ENCODE measurements at regions not wholly inside any gene's neighbourhood (a gene's known extent, or its start where the extent isn't known, plus 50 kb on each side); places are given as distances from the start of the nearest gene placed in this dataset.
"Not testable (repeated sequence)": the region's sequence is repeated elsewhere in the genome, so short reads cannot be mapped to it uniquely, and the experiment has no call there.

- DNase-seq (ENCODE audit: low read depth), result no peak
Measured at GRCh38 chr1:198978523-198978922, 339.7 kb downstream of the PTPRC start.

- DNase-seq (ENCODE audit: low read depth), result no peak
Measured at GRCh38 chr1:198986036-198986435, 347.2 kb downstream of the PTPRC start.

GRCh38 chr1:198986442-198986841 is 347.6 kb downstream of the PTPRC start:
- no peak for DNase-seq (ENCODE audit: low read depth)

GRCh38 chr1:199002661-199003060 is 363.8 kb downstream of the PTPRC start:
- DNase-seq (ENCODE audit: low read depth), result no peak

- DNase-seq (ENCODE audit: low read depth), result no peak
Measured at GRCh38 chr1:199007423-199007822, 368.6 kb downstream of the PTPRC start.

- no peak for DNase-seq (ENCODE audit: low read depth)
Measured at GRCh38 chr1:199009447-199009846, 370.6 kb downstream of the PTPRC start.

- DNase-seq (ENCODE audit: low read depth), result no peak
Measured at GRCh38 chr1:199010492-199010891, 371.7 kb downstream of the PTPRC start.

GRCh38 chr1:199010933-199011332 is 372.1 kb downstream of the PTPRC start:
- no peak for DNase-seq (ENCODE audit: low read depth)

GRCh38 chr1:199015799-199016198 is 377.0 kb downstream of the PTPRC start:
- DNase-seq (ENCODE audit: low read depth), result no peak

- no peak for DNase-seq (ENCODE audit: low read depth)
Measured at GRCh38 chr1:199018471-199019135, 379.8 kb downstream of the PTPRC start.

- DNase-seq (ENCODE audit: low read depth), result no peak
Measured at GRCh38 chr1:199020051-199020450, 381.2 kb downstream of the PTPRC start.

- DNase-seq (ENCODE audit: low read depth), result no peak
Measured at GRCh38 chr1:199020904-199021303, 382.1 kb downstream of the PTPRC start.

GRCh38 chr1:199029401-199029800 is 390.6 kb downstream of the PTPRC start:
- DNase-seq (ENCODE audit: low read depth), result no peak

GRCh38 chr1:199029855-199030254 is 391.0 kb downstream of the PTPRC start:
- no peak for DNase-seq (ENCODE audit: low read depth)

- not testable (repeated sequence) for DNase-seq (ENCODE audit: low read depth)
Measured at GRCh38 chr1:199030541-199030940, 391.7 kb downstream of the PTPRC start.

- DNase-seq (ENCODE audit: low read depth), result not testable (repeated sequence)
Measured at GRCh38 chr1:199031170-199031569, 392.3 kb downstream of the PTPRC start.

GRCh38 chr1:199032479-199032878 is 393.6 kb downstream of the PTPRC start:
- DNase-seq (ENCODE audit: low read depth), result not testable (repeated sequence)

- no peak for DNase-seq (ENCODE audit: low read depth)
Measured at GRCh38 chr1:199033661-199034060, 394.8 kb downstream of the PTPRC start.

GRCh38 chr1:199038156-199038555 is 399.3 kb downstream of the PTPRC start:
- no peak for DNase-seq (ENCODE audit: low read depth)

GRCh38 chr1:199040076-199040905 is 401.5 kb downstream of the PTPRC start:
- no peak for DNase-seq (ENCODE audit: low read depth)

GRCh38 chr1:199041173-199041914 is 402.5 kb downstream of the PTPRC start:
- DNase-seq (ENCODE audit: low read depth), result no peak

GRCh38 chr1:199042193-199042592 is 403.4 kb downstream of the PTPRC start:
- DNase-seq (ENCODE audit: low read depth), result no peak

GRCh38 chr1:199044191-199044590 is 405.4 kb downstream of the PTPRC start:
- no peak for DNase-seq (ENCODE audit: low read depth)
